Cardiac septum (tissue), 1 donor: ENCODE measurements at regions not wholly inside any gene's neighbourhood (a gene's known extent, or its start where the extent isn't known, plus 50 kb on each side); places are given as distances from the start of the nearest gene placed in this dataset.
"Not testable (repeated sequence)": the region's sequence is repeated elsewhere in the genome, so short reads cannot be mapped to it uniquely, and the experiment has no call there.

Source experiments
- DNase-seq: peaks from one replicate; pipeline ENCODE4 v3.0.0-alpha.2; 2020; ENCODE audit warnings: low spot score
- intact Hi-C: fragments of 100-400 bp; cut with DNase I; formaldehyde crosslinking; loops from one replicate; pipeline ENCODE4 v1.14.0; 2022
- donor health status: DM: no; HTN: no; CAD: no.

GRCh38 chr2:582289-582688 is 94.9 kb downstream of the TMEM18 start:
- intact Hi-C loops, DNase-seq: not testable (repeated sequence)

DNA sequence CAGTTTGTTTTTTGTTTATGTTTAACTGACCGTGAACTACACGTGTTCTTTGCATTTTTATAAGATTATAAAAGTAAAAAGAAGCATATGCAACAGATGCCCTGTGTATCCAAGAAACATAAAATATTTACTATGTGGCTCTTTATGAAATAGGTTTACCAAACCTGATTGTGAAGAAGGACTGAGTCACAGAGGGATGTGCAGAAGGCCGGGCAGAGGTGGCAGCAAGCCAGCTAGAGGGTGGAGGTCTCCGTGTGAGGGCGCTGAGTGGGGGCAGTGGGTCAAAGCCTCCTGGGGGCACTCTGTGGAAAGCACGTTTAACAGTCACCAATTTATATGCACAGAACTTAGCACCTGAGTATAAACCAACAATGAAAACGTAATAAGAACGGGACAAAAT is 97.2 kb downstream of the TMEM18 start:
- intact Hi-C loops, result no loop called here
- DNase-seq, result no peak

- intact Hi-C loops, result no loop called here
These were observed 97.8 kb downstream of the TMEM18 start for GRCh38 chr2:579351-579886.

GRCh38 chr2:576292-576691 is 100.9 kb downstream of the TMEM18 start:
- intact Hi-C loops, result no loop called here
- DNase-seq, result no peak

More at GRCh38 chr2:579351-579886, 97.8 kb downstream of the TMEM18 start:
- no peak for DNase-seq

DNA sequence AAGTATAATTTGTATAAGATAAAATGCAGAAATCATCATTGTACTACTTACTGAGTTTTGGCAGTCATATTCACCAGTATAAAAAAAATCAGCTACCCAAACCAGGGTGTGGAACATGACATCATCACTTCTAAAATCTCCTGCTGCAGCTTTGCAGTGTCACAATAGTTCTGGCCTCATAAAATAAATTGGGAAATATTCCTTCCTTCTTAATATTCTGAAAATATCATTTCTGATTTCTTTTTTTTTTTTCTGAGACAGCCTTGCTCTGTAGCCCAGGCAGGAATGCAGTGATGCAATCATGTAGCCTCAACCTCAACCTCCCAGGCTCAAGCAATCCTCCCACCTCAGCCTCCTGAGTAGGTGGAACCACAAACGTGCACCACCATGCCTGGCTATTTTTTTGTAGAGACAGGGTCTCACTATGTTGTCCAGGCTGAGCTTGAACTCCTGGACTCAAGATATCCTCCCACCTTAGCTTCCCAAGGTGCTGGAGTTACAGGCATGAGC is 101.4 kb downstream of the TMEM18 start:
- intact Hi-C loops, result no loop called here

GRCh38 chr2:575030-575726 is 102.0 kb downstream of the TMEM18 start:
- DNase-seq, result no peak
- intact Hi-C loops, result no loop called here

More for the DNA sequence above, 101.4 kb downstream of the TMEM18 start:
- no peak for DNase-seq

DNA sequence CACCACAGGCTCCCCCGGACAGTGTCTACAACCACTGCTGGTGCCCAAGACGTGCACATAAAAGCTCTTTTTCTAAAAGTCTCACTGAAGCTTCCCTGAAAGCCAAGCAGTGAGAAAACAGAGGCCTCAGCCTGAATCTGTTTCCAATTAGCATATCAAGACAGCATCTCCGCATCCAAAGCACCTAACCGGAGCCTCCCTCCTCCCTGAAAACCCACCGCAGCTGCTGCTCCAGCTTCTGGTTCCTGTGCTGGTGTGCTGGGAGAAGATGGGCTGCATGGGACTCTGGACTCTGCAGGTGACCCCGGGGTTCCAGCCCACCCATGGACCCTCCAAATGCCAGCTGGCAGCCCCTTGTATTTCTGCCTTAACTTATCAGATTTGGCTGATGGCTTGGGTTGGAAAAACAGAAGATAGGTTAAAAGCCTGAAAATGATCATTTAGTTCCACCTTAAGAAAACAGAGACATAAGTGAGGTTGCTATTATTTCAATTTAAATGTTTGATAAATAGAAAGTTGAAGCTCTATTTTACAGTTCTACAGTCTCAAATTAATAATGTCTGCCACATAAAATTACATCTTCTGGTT is 103.3 kb downstream of the TMEM18 start:
- intact Hi-C loops, result no loop called here
- no peak for DNase-seq

DNA sequence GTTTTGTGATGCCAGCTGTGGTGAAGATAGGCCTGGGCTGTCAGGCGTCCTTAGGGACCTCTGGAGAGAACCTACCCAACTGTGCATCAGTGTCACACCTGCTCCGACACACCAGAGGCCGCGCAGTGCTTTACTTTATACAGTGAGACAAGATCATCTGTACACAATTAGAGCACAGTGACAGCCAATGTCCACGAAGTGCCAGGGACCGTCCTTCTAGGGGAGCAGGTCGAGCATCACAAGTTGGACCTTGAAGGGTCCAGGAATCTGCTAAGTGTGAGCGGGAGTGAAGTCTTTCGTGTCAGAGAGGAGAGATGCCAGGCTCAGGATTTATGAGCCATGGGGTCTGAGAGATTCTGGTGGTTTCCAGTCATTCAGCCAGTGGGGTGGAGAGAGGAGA is 104.2 kb downstream of the TMEM18 start:
- no peak for DNase-seq
- intact Hi-C loops, result no loop called here

DNA sequence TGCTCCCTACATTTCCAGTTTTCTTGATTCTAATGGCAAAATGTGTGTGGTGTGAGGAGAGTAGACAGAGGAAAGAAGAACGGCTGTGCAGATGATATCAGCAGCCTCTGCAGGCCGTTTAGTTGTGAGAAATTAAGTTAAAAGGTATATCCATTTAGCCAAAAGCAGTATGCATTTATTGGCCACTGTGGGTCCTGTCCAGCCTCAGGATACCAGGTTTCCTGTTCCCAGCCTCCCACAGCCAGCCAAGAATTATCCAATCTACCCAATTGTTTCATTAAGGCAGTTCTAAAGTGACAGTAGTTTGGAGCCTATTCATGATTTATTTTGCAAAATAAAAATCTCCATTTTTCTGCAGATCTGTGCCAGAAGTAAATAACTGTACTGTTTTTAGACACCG is 107.5 kb downstream of the TMEM18 start:
- intact Hi-C loops, result no loop called here
- no peak for DNase-seq

GRCh38 chr2:568639-569235 is 108.5 kb downstream of the TMEM18 start:
- intact Hi-C loops, result no loop called here
- DNase-seq, result no peak

DNA sequence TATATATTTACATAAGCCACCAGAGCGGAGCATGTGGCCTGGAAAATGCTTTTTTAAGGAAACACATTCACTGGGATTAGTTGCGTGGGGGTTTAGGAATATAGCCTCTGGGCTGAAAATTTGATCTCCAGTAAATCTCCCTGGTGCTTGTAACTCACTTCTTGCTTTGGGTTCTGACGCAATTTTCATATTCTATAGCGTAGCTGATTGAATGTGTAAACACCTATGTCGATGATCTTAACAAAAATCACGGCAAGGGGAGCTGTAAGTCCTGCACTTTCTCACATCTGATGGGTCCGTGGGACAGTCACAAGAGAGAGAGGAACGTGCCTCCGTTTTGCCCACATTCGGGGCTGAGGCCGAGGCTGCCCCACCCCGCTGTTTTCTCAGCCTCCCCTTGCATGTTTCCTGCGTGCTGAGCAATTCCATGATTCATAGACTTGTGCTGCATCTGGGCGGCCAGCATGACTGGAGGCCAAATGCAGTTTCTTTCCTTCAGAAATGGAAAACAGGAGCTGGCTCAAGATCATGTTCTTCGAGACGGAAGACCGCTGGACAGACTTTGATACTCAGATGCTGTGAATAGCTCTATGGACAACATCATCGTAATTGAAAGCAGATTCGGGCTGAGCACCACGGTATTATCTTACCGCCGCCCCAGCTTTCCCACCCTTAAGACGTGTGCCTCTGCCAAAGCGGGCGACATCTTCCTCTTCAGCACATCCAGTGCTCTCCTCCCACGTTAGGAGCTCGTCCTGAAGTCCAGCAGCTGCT is 109.2 kb downstream of the TMEM18 start:
- no peak for DNase-seq

DNA sequence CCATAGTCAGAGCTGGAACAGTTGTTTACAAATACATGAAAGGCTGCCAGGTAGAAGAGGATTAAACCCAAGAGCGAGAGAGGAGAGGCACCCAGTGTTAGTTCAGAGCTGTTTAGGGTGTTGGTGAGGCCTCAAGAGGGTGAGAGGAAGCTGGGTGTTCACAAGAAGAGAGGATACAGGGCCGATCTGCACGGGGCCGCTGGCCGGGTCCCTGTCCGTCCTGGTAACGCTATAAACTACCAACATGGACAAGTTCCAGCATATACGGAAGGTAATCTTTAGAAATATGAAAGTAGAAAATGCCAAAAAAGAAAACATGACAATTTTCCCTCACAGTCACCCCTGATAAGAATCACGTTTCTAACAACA is 109.7 kb downstream of the TMEM18 start:
- intact Hi-C loops, result no loop called here
- no peak for DNase-seq

More for the DNA sequence above, 109.2 kb downstream of the TMEM18 start:
- intact Hi-C loops, result no loop called here

GRCh38 chr2:566379-567313 is 110.6 kb downstream of the TMEM18 start:
- intact Hi-C loops, result no loop called here
- DNase-seq, result no peak

DNA sequence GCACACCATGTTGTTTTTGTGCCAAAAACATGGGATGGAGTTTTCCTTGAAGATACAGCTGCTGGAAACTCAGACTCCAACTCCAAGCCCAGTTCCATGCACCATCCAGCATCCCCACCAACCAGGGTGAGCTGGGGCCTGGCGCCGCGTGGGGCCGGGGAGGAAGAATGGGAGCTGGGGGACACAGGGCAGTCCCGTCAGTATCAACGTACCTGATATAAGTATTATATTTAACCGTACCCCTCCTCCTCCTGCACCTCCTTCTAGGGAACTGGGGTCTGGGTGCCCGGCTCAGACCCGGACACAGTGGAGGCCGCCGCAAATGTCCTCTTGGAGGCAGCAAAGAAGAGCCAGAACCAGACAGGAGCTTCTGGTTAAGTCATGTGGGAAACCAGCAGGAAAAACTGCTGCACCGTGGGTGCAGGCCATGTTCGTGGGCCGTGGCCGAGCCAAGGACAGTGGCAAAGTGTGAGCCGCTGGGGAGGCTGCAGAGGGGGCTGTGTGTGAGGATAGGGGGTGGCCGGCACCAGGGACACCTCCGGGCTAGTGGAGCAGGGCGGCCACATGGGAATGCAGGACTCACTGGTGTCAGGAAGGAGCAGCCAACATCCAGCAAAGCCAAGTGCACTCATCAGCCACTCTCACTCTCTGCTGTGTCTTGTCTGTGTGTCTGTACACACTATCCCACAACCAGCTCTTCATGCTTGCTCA is 112.6 kb downstream of the TMEM18 start:
- DNase-seq, result no peak
- intact Hi-C loops, result no loop called here

- intact Hi-C loops, result no loop called here
- no peak for DNase-seq
These were observed 113.7 kb downstream of the TMEM18 start for GRCh38 chr2:563512-563911.

- no peak for DNase-seq
- intact Hi-C loops, result no loop called here
These were observed 114.5 kb downstream of the TMEM18 start for GRCh38 chr2:562391-563364.

GRCh38 chr2:558879-559278 is 118.3 kb downstream of the TMEM18 start:
- no peak for DNase-seq
- intact Hi-C loops, result no loop called here
